ENCODE measurements at regions not wholly inside any gene's neighbourhood (a gene's known extent, or its start where the extent isn't known, plus 50 kb on each side); places are given as distances from the start of the nearest gene placed in this dataset.

- no peak for TF ChIP-seq RAD21 (IDR thresholded peaks at IDR 0.05 in 1 of 2, conservative IDR thresholded peaks at IDR 0.05 in 1 of 2; ENCODE audit: low read depth in 2 of 2, low read length in 2 of 2)
Measured at GRCh38 chr14:103217538-103217937, 94.3 kb downstream of the TNFAIP2 start (continued).
